Left lung (tissue), 4 donors: ENCODE measurements at regions not wholly inside any gene's neighbourhood (a gene's known extent, or its start where the extent isn't known, plus 50 kb on each side); places are given as distances from the start of the nearest gene placed in this dataset.
"Not testable (repeated sequence)": the region's sequence is repeated elsewhere in the genome, so short reads cannot be mapped to it uniquely, and the experiment has no call there.

Experiments
- ATAC-seq: fragments of 200-7000 bp; cut with Tn5 transposase; one replicate; pipeline ENCODE4 v1.9.1; 2020; ENCODE audit warnings: moderate library complexity
- DNase-seq, 4 donors: peaks; one replicate each; pipeline ENCODE4 v3.0.0-alpha.2; 2013 to 2020
- H3K27ac ChIP-seq, 2 donors: fragments of 200-600 bp; sonication (generic) in 1 of 2; one replicate each; pipeline versions ENCODE4 v1.5.0 to v1.8.0; 2020 to 2021
- H3K27me3 ChIP-seq, 2 donors: fragments of 200-600 bp; sonication (generic) in 1 of 2; one replicate each; pipeline versions ENCODE4 v1.5.0 to v1.8.0; 2020 to 2021
- H3K36me3 ChIP-seq, 2 donors: fragments of 200-600 bp; sonication (generic) in 1 of 2; one replicate each; pipeline versions ENCODE4 v1.5.0 to v1.8.0; 2020 to 2021
- H3K4me1 ChIP-seq, 2 donors: fragments of 200-600 bp; one replicate each; pipeline ENCODE4 v1.8.0; 2021
- H3K4me3 ChIP-seq, 2 donors: fragments of 200-600 bp; sonication (generic) in 1 of 2; one replicate each; pipeline versions ENCODE4 v1.5.0 to v1.8.0; 2020 to 2021; ENCODE audit warnings: mild to moderate bottlenecking in 1 of 2
- H3K9me3 ChIP-seq, 2 donors: fragments of 200-600 bp; sonication (generic) in 1 of 2; one replicate each; pipeline versions ENCODE4 v1.5.0 to v1.8.0; 2020 to 2021
- intact Hi-C, 2 donors: fragments of 100-400 bp; cut with DNase I; formaldehyde crosslinking; loops; one replicate each; pipeline versions ENCODE4 v1.11.2 to v1.14.2; 2022
- TF ChIP-seq, protein P1 (sequence below), 2 donors: fragments of 200-600 bp; sonication (generic) in 1 of 2; IDR thresholded peaks; one replicate each; pipeline versions ENCODE4 v1.5.0 to v1.8.0; 2021; ENCODE audit warnings: antibody characterized with exemption in 2 of 2
- donor health status: DM: no; HTN: yes; CAD: no.
- donor health status: DM: no; HTN: no; CAD: no.

DNA sequence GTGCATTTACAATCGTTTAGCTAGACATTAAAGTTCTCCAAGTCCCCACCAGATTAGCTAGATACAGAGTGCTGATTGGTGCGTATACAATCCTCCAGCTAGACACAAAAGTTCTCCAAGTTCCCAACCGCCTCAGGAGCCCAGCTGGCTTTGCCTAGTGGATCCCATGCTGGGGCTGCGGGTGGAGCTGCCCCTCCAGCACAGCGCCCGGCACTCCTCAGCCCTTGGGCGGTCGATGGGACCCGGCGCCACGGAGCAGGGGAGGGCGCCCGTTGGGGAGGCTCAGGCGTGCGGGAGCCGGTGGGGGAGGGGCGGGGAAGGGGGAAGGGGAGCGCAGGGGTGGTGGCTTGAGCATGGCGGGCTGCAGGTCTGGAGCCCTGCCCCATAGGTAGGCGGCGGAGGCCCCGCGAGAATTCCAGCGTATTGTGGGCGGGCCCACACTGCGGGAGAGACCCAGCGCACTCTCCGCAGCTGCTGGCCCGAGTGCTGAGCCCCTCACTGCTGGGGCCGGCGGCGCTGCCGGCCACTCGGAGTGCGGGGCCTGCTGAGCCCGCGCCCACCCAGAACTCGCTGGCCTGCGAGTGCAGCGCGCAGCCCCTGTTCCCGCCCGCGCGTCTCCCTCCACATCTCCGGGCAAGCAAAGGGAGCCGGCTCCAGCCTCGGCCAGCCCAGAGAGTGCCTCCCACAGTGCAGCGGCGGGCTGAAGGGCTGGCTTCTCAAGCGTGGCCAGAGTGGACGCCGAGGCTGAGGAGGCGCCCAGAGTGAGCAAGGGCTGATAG, 907.5 kb downstream of the CDH8 start:
- intact Hi-C loops: no loop called here

DNA sequence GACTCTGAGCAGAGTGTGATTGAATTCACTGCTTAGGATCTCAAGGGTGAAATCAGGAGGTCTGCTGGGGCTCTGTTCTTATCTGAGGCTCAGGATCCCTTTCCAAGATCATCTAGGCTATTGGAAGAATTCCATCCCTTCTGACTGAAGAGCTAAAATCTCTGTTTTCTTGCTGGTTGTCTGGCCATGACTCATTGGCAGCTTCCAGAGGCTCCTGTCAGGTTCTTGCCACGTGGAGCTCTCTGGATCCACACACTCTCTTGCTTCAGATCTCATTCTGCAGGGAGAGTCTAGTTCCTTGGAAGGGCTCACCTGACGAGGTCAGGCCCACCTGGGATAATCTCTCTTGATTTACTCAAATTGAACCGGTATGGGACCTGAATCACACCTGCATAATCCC, 930.7 kb downstream of the CDH8 start:
- Histone ChIP-seq H3K27me3 (no peaks in the 10 kb centered on the region), H3K9me3 (no peaks in the 10 kb centered on the region), H3K36me3 (no peaks in the 10 kb centered on the region), H3K27ac (no peak overlapping the region), H3K4me3 (no peak overlapping the region), H3K4me1 (no peaks in the 10 kb centered on the region)
- ATAC-seq (no peak), DNase-seq (no peak)
- TF ChIP-seq, protein P1, sequence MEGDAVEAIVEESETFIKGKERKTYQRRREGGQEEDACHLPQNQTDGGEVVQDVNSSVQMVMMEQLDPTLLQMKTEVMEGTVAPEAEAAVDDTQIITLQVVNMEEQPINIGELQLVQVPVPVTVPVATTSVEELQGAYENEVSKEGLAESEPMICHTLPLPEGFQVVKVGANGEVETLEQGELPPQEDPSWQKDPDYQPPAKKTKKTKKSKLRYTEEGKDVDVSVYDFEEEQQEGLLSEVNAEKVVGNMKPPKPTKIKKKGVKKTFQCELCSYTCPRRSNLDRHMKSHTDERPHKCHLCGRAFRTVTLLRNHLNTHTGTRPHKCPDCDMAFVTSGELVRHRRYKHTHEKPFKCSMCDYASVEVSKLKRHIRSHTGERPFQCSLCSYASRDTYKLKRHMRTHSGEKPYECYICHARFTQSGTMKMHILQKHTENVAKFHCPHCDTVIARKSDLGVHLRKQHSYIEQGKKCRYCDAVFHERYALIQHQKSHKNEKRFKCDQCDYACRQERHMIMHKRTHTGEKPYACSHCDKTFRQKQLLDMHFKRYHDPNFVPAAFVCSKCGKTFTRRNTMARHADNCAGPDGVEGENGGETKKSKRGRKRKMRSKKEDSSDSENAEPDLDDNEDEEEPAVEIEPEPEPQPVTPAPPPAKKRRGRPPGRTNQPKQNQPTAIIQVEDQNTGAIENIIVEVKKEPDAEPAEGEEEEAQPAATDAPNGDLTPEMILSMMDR (IDR thresholded peaks at IDR 0.05): no peak
- intact Hi-C loops: no loop called here

More for the DNA sequence above, 907.5 kb downstream of the CDH8 start:
- TF ChIP-seq, protein P1 (IDR thresholded peaks at IDR 0.05): no peak
- ATAC-seq (no peak), DNase-seq (peak in 1 of 4 donors; percentile 69)
- H3K27ac ChIP-seq: no peak overlapping the region
- no peaks in the 10 kb centered on the region for H3K36me3 ChIP-seq
- no peak overlapping the region for H3K4me3 ChIP-seq
- H3K9me3 ChIP-seq: peaks cover 0 to 13% of the 10 kb centered on the region in 2 donors
- no peaks in the 10 kb centered on the region for H3K27me3 ChIP-seq
- no peaks in the 10 kb centered on the region for H3K4me1 ChIP-seq

DNA sequence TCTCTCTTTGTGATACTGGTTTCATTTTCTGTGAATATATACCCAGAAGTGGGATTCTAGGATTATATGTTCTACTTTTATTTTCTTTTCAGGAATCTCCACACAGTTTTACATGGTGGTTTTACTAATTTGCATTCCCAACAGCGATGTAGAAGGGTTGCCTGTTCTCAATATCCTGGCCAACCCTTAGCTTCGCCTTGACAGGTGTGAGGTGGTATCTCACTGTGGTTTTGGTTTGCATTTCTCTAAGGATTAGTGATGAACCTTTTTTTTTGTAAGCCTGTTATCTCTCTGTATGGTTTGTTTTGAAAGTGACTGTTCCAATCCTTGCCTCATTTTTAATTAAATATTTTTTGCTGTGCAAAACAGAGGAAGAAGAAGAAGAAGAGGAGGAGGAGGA, 937.7 kb downstream of the CDH8 start:
- Histone ChIP-seq H3K27me3 (no peaks in the 10 kb centered on the region), H3K4me1 (no peaks in the 10 kb centered on the region), H3K27ac (no peak overlapping the region), H3K36me3 (no peaks in the 10 kb centered on the region), H3K9me3 (peaks cover 0 to 5% of the 10 kb centered on the region in 2 donors), H3K4me3 (no peak overlapping the region)
- ATAC-seq (no peak), DNase-seq (no peak)
- intact Hi-C loops: no loop called here
- TF ChIP-seq, protein P1 (IDR thresholded peaks at IDR 0.05): no peak

DNA sequence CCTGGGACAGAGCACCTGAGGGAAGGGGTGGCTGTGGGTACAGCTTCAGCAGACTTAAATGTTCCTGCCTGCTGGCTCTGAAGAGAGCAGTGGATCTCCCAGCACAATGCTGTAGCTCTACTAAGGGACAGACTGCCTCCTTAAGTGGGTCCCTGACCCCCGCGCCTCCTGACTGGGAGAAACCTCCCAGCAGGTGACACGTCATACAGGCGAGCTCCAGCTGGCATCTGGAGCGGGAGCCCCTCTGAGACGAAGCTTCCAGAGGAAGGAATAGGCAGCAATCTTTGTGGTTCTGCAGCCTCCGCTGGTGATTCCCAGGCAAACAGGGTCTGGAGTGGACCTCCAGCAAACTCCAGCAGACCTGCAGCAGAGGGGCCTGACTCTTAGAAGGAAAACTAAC, 944.9 kb downstream of the CDH8 start:
- H3K36me3 ChIP-seq, H3K27me3 ChIP-seq, H3K4me1 ChIP-seq, H3K4me3 ChIP-seq, ATAC-seq, intact Hi-C loops, H3K27ac ChIP-seq: not testable (repeated sequence)
- peaks cover 0 to 11% of the 10 kb centered on the region in 2 donors for H3K9me3 ChIP-seq
- peak in 1 of 4 donors; percentile 50 for DNase-seq

DNA sequence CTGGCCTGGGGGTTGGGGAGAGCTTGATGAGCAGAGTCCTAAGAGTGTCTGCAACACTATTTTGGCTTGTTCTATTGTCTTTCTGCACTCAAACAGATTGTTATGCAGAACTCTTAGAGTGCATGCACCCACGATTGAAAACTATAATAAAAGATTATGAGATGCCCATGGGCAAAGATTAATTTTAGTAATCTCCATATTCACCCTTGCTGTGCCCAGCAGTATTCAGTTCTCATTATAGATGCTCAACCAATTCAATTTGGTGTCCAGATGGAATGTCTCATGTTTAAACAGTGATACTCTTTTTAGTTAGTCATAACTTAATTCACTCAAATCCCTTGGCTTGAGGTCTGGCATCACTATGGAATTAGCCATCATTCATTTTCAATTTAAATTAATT, 952.5 kb downstream of the CDH8 start:
- TF ChIP-seq, protein P1 (IDR thresholded peaks at IDR 0.05): no peak
- Histone ChIP-seq H3K4me3 (no peak overlapping the region), H3K9me3 (peaks cover 0 to 2% of the 10 kb centered on the region in 2 donors), H3K27me3 (no peaks in the 10 kb centered on the region), H3K4me1 (no peaks in the 10 kb centered on the region), H3K36me3 (no peaks in the 10 kb centered on the region), H3K27ac (no peak overlapping the region)
- ATAC-seq (no peak), DNase-seq (no peak)
- intact Hi-C loops: no loop called here

DNA sequence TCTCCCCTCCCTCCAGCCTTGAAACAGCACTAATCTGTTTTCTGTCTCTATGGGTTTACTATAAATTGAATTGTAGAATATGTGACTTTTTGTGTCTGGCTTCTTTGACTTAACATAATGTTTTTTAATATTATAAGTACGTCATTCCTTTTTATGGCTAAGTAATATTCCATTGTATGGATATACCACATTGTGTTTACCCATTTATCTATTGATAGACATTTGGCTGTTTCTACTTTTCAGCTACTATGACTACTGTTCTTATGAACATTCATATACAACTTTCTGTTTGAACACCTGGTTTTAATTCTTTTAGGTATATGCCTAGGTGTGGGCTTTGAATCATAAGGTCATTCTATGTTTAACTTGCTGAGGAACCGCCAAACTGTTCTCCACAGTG, 961.9 kb downstream of the CDH8 start:
- no peak overlapping the region for H3K27ac ChIP-seq
- no peak overlapping the region for H3K4me3 ChIP-seq
- H3K4me1 ChIP-seq: no peaks in the 10 kb centered on the region
- peaks cover 0 to 15% of the 10 kb centered on the region in 2 donors for H3K9me3 ChIP-seq
- intact Hi-C loops: no loop called here
- H3K27me3 ChIP-seq: no peaks in the 10 kb centered on the region
- ATAC-seq (no peak), DNase-seq (no peak)
- H3K36me3 ChIP-seq: no peaks in the 10 kb centered on the region
- TF ChIP-seq, protein P1 (IDR thresholded peaks at IDR 0.05): no peak
